ENCODE measurements at regions not wholly inside any gene's neighbourhood (a gene's known extent, or its start where the extent isn't known, plus 50 kb on each side); places are given as distances from the start of the nearest gene placed in this dataset.

DNA sequence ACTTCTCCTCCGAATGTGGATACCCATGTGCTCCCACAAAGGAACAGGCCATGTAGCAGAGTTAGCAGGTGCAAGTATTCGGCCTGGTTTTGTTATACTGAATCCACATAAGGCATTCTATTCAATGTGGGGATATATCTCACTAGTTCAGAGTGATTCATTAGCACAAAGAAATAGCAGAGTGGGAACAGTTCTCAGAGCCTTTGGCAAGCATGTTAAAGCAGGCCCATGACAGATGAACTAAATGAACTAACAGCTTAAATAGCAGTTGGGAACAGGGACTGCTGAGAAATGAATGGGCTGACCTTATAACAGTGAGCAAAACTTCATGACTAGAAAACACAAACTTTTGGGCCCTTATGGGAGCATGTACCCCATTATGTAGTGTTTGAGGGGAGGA, 352.0 kb downstream of the FLRT2 start:
- CTCF ChIA-PET: no interaction called here

DNA sequence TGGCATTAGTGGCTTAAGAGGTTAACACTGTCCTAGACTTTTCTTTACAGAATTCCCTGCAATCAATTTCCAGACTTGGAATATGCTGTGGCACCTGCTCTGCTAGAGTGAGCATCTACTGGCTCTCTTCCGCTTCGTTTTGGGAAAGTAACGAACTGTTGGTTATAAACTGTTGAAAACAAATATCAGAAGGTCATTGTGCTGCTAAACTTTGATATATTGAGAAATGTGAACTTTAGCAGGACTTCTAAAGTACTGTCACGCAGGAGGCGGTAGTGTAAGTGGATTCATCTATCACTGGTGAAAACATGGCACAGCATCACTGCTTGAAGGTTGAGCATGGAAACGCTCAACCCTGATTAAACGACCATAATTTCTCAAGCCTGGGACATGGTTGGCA, 348.9 kb downstream of the FLRT2 start:
- H4K20me1 ChIP-seq (ENCODE audit: control insufficient read depth, insufficient read depth): no peaks in the 10 kb centered on the region
- no peaks in the 10 kb centered on the region for H3K27me3 ChIP-seq (replicated peaks in 1 of 2; ENCODE audit: control insufficient read depth in 2 of 2, insufficient read depth in 2 of 2, low read length in 1 of 2)
- in situ Hi-C loops (cut with MboI): no loop called here
- no TSS peak for BruUV-seq (replicated peaks)
- no peaks in the 10 kb centered on the region for H3K79me2 ChIP-seq (ENCODE audit: control insufficient read depth, insufficient read depth, low read length)
- no peak overlapping the region for H2AFZ ChIP-seq (ENCODE audit: control insufficient read depth, low read depth, low read length)
- H3K36me3 ChIP-seq (ENCODE audit: control insufficient read depth in 2 of 2, insufficient read depth in 2 of 2, low read length in 1 of 2): no peaks in the 10 kb centered on the region
- ATAC-seq (no peak), FAIRE-seq (no peak), DNase-seq (ENCODE audit: low read depth, low spot score) (no peak)
- SMC1A ChIA-PET (ENCODE audit: uncharacterized antibody, unreplicated experiment): no interaction called here
- intact Hi-C loops (cut with micrococcal nuclease; ENCODE audit: unreplicated experiment): no loop called here
- no peaks in the 10 kb centered on the region for H3K9me3 ChIP-seq (replicated peaks; ENCODE audit: control insufficient read depth, insufficient read depth, low read length)
- 17% methylated on average over 7 of the region's 7 CpGs for WGBS (ENCODE audit: insufficient coverage, insufficient replicate concordance, low lambda C conversion rate, missing lambda C conversion rate)
- no peaks in the 10 kb centered on the region for H3K4me1 ChIP-seq (ENCODE audit: control insufficient read depth, insufficient read depth, low read length)
- no peak overlapping the region for H3K27ac ChIP-seq (ENCODE audit: control insufficient read depth, insufficient read depth)
- POLR2A ChIA-PET: no interaction called here
- H3K9ac ChIP-seq (ENCODE audit: control insufficient read depth, insufficient read depth, low read length): no peak overlapping the region
- CTCF ChIA-PET: no interaction called here
- RAD21 ChIA-PET (ENCODE audit: unreplicated experiment): no interaction called here
- H3K4me3 ChIP-seq: no peak overlapping the region
- no peak overlapping the region for H3K4me2 ChIP-seq (ENCODE audit: control insufficient read depth, insufficient read depth)
- TF ChIP-seq, protein P1, sequence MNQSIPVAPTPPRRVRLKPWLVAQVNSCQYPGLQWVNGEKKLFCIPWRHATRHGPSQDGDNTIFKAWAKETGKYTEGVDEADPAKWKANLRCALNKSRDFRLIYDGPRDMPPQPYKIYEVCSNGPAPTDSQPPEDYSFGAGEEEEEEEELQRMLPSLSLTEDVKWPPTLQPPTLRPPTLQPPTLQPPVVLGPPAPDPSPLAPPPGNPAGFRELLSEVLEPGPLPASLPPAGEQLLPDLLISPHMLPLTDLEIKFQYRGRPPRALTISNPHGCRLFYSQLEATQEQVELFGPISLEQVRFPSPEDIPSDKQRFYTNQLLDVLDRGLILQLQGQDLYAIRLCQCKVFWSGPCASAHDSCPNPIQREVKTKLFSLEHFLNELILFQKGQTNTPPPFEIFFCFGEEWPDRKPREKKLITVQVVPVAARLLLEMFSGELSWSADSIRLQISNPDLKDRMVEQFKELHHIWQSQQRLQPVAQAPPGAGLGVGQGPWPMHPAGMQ (IDR thresholded peaks at IDR 0.05; ENCODE audit: borderline replicate concordance): no peak
- TF ChIP-seq CHD1 (IDR thresholded peaks at IDR 0.05; ENCODE audit: low read depth, low read length): no peak
- no peak for TF ChIP-seq RELA (IDR thresholded peaks at IDR 0.05; ENCODE audit: borderline replicate concordance, partially characterized antibody)
- TF ChIP-seq MEF2A (IDR thresholded peaks at IDR 0.05; ENCODE audit: insufficient read depth, low read depth, low read length): no peak
- TF ChIP-seq LARP7 (IDR thresholded peaks at IDR 0.05): no peak
- TF ChIP-seq ESRRA (IDR thresholded peaks at IDR 0.05; ENCODE audit: low read length): no peak
- TF ChIP-seq ETV6 (conservative IDR thresholded peaks at IDR 0.05 in 1 of 2, IDR thresholded peaks at IDR 0.05 in 1 of 2; ENCODE audit: borderline replicate concordance in 1 of 2, low read depth in 1 of 2): no peak
- TF ChIP-seq NR2C2 (IDR thresholded peaks at IDR 0.05; ENCODE audit: borderline replicate concordance, control insufficient read depth, insufficient read length, low read depth): no peak
- TF ChIP-seq, protein P2, sequence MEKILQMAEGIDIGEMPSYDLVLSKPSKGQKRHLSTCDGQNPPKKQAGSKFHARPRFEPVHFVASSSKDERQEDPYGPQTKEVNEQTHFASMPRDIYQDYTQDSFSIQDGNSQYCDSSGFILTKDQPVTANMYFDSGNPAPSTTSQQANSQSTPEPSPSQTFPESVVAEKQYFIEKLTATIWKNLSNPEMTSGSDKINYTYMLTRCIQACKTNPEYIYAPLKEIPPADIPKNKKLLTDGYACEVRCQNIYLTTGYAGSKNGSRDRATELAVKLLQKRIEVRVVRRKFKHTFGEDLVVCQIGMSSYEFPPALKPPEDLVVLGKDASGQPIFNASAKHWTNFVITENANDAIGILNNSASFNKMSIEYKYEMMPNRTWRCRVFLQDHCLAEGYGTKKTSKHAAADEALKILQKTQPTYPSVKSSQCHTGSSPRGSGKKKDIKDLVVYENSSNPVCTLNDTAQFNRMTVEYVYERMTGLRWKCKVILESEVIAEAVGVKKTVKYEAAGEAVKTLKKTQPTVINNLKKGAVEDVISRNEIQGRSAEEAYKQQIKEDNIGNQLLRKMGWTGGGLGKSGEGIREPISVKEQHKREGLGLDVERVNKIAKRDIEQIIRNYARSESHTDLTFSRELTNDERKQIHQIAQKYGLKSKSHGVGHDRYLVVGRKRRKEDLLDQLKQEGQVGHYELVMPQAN (conservative IDR thresholded peaks at IDR 0.05): no peak
- no peak for TF ChIP-seq SRF (IDR thresholded peaks at IDR 0.05; ENCODE audit: low read depth in 2 of 2, low read length in 2 of 2)

More for the DNA sequence above, 352.0 kb downstream of the FLRT2 start:
- Histone ChIP-seq H3K4me3 (no peak overlapping the region), H3K27ac (ENCODE audit: control insufficient read depth, insufficient read depth) (no peak overlapping the region), H3K9ac (ENCODE audit: control insufficient read depth, insufficient read depth, low read length) (no peak overlapping the region), H3K9me3 (replicated peaks; ENCODE audit: control insufficient read depth, insufficient read depth, low read length) (no peaks in the 10 kb centered on the region), H4K20me1 (ENCODE audit: control insufficient read depth, insufficient read depth) (no peaks in the 10 kb centered on the region), H3K4me2 (ENCODE audit: control insufficient read depth, insufficient read depth) (no peak overlapping the region), H2AFZ (ENCODE audit: control insufficient read depth, low read depth, low read length) (no peak overlapping the region), H3K79me2 (ENCODE audit: control insufficient read depth, insufficient read depth, low read length) (no peaks in the 10 kb centered on the region), H3K36me3 (ENCODE audit: control insufficient read depth in 2 of 2, insufficient read depth in 2 of 2, low read length in 1 of 2) (no peaks in the 10 kb centered on the region), H3K27me3 (replicated peaks in 1 of 2; ENCODE audit: control insufficient read depth in 2 of 2, insufficient read depth in 2 of 2, low read length in 1 of 2) (no peaks in the 10 kb centered on the region), H3K4me1 (ENCODE audit: control insufficient read depth, insufficient read depth, low read length) (no peaks in the 10 kb centered on the region)
- SMC1A ChIA-PET (ENCODE audit: uncharacterized antibody, unreplicated experiment): no interaction called here
- no peak for ATAC-seq
- FAIRE-seq: no peak
- RAD21 ChIA-PET (ENCODE audit: unreplicated experiment): no interaction called here
- POLR2A ChIA-PET: no interaction called here
- BruUV-seq (replicated peaks): no TSS peak
- DNase-seq (ENCODE audit: low read depth, low spot score): no peak
- in situ Hi-C loops (cut with MboI) (no loop called here), intact Hi-C loops (cut with micrococcal nuclease; ENCODE audit: unreplicated experiment) (no loop called here)
- no peak for TF ChIP-seq TAF1 (IDR thresholded peaks at IDR 0.05; ENCODE audit: borderline replicate concordance, low read depth, low read length)
- TF ChIP-seq, protein P3, sequence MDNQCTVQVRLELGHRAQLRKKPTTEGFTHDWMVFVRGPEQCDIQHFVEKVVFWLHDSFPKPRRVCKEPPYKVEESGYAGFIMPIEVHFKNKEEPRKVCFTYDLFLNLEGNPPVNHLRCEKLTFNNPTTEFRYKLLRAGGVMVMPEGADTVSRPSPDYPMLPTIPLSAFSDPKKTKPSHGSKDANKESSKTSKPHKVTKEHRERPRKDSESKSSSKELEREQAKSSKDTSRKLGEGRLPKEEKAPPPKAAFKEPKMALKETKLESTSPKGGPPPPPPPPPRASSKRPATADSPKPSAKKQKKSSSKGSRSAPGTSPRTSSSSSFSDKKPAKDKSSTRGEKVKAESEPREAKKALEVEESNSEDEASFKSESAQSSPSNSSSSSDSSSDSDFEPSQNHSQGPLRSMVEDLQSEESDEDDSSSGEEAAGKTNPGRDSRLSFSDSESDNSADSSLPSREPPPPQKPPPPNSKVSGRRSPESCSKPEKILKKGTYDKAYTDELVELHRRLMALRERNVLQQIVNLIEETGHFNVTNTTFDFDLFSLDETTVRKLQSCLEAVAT (IDR thresholded peaks at IDR 0.05): no peak
- 5% methylated on average over 2 of the region's 2 CpGs for WGBS (ENCODE audit: insufficient coverage, insufficient replicate concordance, low lambda C conversion rate, missing lambda C conversion rate)
